ENCODE measurements at regions not wholly inside any gene's neighbourhood (a gene's known extent, or its start where the extent isn't known, plus 50 kb on each side); places are given as distances from the start of the nearest gene placed in this dataset.

- TF ChIP-seq CTCF (IDR thresholded peaks at IDR 0.05) (no peak), POLR2A (IDR thresholded peaks at IDR 0.05) (no peak)
Observed at GRCh38 chr2:72011370-72011689, 136.3 kb downstream of the CYP26B1 start.

Measured in prostate gland (tissue), 2 donors.